Activated CD8-positive, alpha-beta T cell treated with anti-CD3 and anti-CD28 coated beads, Interleukin-2, amount 10 ng/mL, durations not matched to agents 7 days and 5 days (primary cell): ENCODE measurements at regions not wholly inside any gene's neighbourhood (a gene's known extent, or its start where the extent isn't known, plus 50 kb on each side); places are given as distances from the start of the nearest gene placed in this dataset.

Experiments
- ATAC-seq: fragments of 150-1000 bp; cut with Tn5 transposase; one replicate; pipeline ENCODE4 v1.10.0; 2021; ENCODE audit warnings: moderate library complexity
- CTCF ChIA-PET: fragments of 350-600 bp; sonication (Branson Sonifier 250); formaldehyde crosslinking; loops from one replicate; lab custom pipeline; 2021; ENCODE audit warnings: antibody characterized with exemption; lab: Charles Lee
- POLR2A ChIA-PET: fragments of 350-600 bp; sonication (Branson Sonifier 250); formaldehyde crosslinking; loops from one replicate; lab custom pipeline; 2021; ENCODE audit warnings: antibody characterized with exemption; lab: Charles Lee
- DNase-seq: peaks from one replicate; pipeline ENCODE4 v3.0.0-alpha.2; 2020
- H3K27ac Mint-ChIP-seq: one replicate; pipeline ENCODE4 v1.8.0; 2021; ENCODE audit warnings: mild to moderate bottlenecking, mixed read lengths
- H3K27me3 Mint-ChIP-seq: one replicate; pipeline ENCODE4 v1.8.0; 2021; ENCODE audit warnings: low read depth, mixed read lengths
- H3K36me3 Mint-ChIP-seq: one replicate; pipeline ENCODE4 v1.8.0; 2021; ENCODE audit warnings: low read depth, mixed read lengths
- H3K4me1 Mint-ChIP-seq: one replicate; pipeline ENCODE4 v1.8.0; 2021; ENCODE audit warnings: low read depth, mixed read lengths
- H3K4me3 Mint-ChIP-seq: one replicate; pipeline ENCODE4 v1.8.0; 2021; ENCODE audit warnings: mild to moderate bottlenecking, mixed read lengths
- H3K9me3 Mint-ChIP-seq: one replicate; pipeline ENCODE4 v1.8.0; 2022; ENCODE audit warnings: mixed read lengths; ENCODE audit not compliant: insufficient read depth

GRCh38 chr14:52119030-52119429 is 50.2 kb upstream of the NID2 start:
- Mint-ChIP-seq H3K36me3 (no peaks in the 10 kb centered on the region), H3K4me1 (peaks cover 4% of the 10 kb centered on the region), H3K27ac (no peak overlapping the region), H3K9me3 (no peaks in the 10 kb centered on the region), H3K4me3 (no peak overlapping the region), H3K27me3 (peaks cover 14% of the 10 kb centered on the region)
- ChIA-PET CTCF (no interaction called here), POLR2A (no interaction called here)
- ATAC-seq, result no peak
- DNase-seq, result no peak
